HG03139 (cell line): ENCODE measurements at regions not wholly inside any gene's neighbourhood (a gene's known extent, or its start where the extent isn't known, plus 50 kb on each side); places are given as distances from the start of the nearest gene placed in this dataset.

ENCODE experiments used
- ATAC-seq: cut with Tn5 transposase; IDR thresholded peaks from one replicate; pipeline ENCODE4 v1.9.1; 2021; ENCODE audit not compliant: unreplicated experiment

GRCh38 chr17:79524213-79525187 is 86.4 kb downstream of the RBFOX3 start:
- no peak for ATAC-seq

GRCh38 chr17:79522414-79522813 is 88.4 kb downstream of the RBFOX3 start:
- ATAC-seq = no peak

DNA sequence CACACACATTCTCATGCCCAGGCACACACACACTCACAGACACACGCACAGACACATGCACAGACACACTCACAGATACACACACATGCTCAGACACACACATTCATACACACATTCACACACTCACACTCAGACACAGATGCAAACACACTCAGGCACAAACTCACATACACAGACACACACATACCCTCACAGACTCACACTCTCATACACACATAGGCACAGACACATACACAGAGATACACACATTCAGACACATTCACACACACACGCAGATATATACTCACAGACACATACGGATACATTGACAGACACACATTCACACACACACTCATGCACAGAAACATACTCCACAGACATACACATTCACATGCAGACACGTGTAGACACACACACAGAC is 89.6 kb downstream of the RBFOX3 start:
- no peak for ATAC-seq

GRCh38 chr17:79520167-79521165 is 90.4 kb downstream of the RBFOX3 start:
- no peak for ATAC-seq

- ATAC-seq = no peak
Measured at GRCh38 chr17:79519601-79520000, 91.2 kb downstream of the RBFOX3 start.

DNA sequence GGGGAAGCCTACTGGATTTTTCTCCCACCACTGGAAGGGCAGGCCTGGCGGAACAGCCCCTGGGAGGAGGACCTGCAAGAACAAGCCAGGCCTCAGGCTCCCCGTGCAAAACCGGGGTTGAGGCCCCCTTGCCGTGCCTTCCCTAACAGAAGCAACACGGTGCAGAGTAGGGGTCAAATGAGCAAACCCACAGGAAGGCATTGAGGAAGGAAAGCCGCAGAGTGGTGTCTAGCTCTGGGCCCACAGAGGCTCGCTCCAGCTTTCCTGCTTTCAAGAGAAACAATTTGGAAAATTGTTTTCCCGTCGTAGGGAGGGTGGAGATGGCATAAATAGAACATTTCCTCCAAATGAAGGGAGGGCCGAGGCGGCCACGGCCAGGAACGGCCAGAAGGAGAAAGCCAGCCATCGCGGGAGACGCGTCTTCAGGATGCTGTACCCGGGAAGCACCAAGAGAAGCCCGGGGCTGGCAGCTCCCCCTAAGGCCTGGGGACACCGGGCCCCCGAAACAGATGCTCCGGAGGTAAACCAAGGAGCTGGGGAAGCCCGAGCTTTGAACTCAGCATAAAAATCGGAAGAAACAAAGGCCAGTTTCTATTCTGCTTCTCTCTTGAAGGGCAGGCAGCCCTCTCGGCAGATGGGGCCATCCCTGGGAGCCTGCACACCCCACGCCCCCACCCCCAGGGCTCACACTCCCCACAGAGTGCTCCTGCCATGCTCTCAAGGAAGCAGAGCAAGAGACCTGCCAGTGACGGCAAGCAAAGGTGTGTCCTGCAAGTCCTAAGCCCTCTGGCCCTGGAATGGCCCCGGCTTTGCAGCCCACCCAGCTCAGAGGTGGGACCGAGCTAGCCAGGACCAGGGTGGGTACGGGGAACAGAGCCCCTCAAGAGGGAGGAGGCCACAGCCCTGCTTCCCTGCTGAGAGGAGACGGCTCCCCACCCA is 92.0 kb downstream of the RBFOX3 start:
- no peak for ATAC-seq

DNA sequence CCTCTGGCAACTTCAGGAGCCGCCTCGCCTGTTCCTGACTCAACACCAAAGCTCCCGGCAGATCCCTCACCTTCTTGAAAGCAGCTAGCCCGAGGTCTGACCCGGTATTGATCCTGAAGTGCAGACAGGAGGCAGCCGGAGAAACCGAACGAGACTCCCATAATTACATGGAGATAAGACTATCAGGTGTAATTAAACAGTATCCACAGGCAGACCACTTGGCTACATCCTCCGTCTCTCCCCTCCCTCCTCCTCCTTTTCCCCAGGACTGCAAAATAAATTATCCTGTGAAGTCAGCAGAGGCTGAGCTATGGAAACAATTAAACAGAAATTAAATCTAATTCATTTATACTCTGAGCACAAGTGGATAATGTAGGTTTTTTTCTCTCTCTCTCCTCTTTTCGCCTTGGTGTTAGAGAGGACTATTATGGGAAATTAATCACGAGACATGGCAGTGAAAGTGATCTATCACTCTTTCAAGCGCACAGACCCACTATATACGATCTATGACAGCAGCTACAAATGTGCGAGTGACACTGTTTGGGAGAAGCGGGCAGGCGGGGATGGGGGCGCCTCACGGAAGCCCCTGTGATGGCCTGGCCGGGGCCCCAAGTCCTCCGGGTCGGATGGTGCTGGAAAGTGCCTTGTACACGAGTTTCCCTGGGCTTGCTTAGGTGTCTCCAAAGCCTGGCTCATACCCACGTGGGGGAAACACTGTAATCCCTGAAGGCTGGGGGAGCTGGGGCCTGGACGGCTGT is 92.8 kb downstream of the RBFOX3 start:
- ATAC-seq = no peak

GRCh38 chr17:79515646-79516571 is 94.9 kb downstream of the RBFOX3 start:
- no peak for ATAC-seq

DNA sequence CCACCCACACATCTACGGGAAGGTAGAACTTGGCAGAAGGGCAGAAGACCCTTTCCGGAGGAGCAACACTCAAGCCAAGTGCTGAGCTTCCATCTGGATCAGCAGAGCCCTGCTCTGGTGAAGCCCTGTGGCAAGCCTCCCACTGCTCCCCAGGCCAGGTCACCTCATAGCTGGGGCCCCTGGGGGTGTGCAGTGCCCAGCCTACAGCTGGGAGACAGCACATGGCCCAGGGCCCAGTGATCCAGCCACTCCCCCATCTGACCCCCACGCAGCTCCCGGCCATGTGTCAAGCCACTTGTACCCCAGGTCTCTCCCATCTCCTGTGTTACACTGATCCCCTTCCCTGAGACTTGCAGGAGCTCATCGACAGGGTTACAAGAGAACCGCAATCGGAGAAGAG is 95.7 kb downstream of the RBFOX3 start:
- ATAC-seq = no peak

DNA sequence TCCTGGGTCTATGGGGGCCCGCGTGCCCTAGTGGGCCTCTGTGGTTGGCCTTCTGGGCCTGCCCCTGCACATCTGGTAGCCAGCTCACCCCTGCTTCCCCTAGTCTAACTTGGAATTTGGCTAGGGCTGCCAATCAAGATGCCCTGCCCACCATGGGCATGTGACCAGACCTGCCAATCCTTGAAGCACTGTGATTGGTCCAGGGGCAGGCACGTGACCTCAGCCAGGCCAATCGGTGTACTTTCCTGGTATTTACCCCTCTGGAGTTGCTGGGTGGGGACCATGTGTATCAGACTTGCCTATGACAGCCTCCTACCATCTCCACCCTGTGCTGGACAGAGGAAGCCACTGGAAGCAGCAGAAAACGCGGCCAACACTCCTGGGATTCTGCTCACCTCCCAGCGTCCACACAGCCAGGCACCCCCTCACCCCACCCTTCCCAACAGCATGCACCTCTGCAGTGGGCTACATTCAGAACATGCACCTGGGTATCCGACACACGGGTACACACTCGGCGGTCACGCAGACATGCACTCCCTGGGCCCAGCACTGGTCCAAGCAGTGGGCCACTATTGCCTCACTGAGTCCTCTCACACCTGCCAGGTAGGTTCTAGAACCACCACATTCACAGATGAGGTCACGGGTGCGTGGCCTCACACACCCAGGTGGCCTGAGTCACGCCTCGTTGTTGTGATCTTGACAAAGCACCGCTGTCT is 96.9 kb downstream of the RBFOX3 start:
- no peak for ATAC-seq

GRCh38 chr17:79513206-79513605 is 97.6 kb downstream of the RBFOX3 start:
- ATAC-seq = no peak

DNA sequence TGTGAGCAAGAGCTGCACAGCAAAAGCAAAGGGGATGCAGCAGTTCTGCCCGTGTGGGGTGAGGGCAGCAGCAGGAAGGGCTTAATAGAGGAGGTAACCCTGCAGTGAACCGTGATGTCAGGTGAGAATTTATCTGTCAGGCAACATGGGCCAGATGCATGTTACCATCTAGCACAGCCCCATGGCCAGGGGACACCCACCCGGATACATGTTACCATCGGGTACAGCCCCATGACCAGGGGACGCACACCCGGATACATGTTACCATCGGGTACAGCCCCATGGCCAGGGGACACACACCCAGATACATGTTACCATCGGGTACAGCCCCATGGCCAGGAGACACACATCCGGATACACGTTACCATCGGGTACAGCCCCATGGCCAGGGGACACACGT is 99.4 kb downstream of the RBFOX3 start:
- ATAC-seq = no peak

DNA sequence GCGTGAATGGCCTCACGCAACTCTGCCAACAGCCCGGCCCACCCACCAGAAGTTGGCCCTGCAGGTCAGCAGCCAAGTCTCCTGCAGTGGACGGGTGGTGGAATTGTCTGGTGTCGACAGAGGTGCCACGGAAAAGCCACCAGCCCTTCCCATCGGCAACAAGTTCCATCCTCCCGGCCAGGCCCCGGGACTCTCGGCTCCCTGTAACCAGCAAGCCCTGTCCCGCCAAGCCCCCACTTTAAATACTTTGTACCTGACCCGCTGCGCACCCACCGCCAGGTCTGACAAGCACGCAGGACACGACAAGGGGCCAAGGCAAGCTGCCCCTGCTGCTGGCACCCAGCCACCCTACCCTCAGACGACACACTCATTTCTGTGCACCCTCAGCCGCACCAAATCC is 100.8 kb downstream of the RBFOX3 start:
- no peak for ATAC-seq

GRCh38 chr17:79509490-79509889 is 101.4 kb downstream of the RBFOX3 start:
- no peak for ATAC-seq

GRCh38 chr17:79509008-79509407 is 101.8 kb downstream of the RBFOX3 start:
- ATAC-seq = no peak

GRCh38 chr17:79508291-79508716 is 102.5 kb downstream of the RBFOX3 start:
- ATAC-seq = no peak

- no peak for ATAC-seq
Measured at GRCh38 chr17:79506955-79507354, 103.9 kb downstream of the RBFOX3 start.
